ENCODE measurements at regions not wholly inside any gene's neighbourhood (a gene's known extent, or its start where the extent isn't known, plus 50 kb on each side); places are given as distances from the start of the nearest gene placed in this dataset.

DNA sequence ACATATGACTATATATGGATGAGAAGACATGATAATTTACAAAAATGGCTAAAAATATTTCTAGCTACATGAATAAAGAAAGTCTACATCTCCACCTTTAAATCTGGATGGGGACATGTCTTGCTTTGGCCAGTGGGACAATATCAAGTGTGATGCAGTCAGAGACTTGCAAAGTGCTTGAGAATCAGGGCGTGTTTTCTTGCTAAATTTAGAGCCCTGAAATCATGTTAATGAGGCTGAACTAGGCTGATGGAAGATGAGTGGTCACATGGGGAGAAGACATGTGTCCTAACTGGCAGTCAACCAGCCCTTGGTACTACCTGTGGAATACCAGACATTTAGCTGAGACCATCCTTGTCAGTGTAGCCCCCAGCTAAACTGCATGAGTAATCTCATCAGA is 278.5 kb upstream of the RGPD4 start:
- Histone ChIP-seq H3K27ac (ENCODE audit: low read length in 2 of 2) (no peak overlapping the region), H3K9me3 (ENCODE audit: control extremely low read depth in 1 of 3, control insufficient read depth in 2 of 3, insufficient read depth in 1 of 3, low read length in 2 of 3) (peaks cover 0 to 10% (median 0%) of the 10 kb centered on the region in 3 donors), H4K20me1 (ENCODE audit: control insufficient read depth, insufficient read depth, low read length, poor library complexity, severe bottlenecking) (no peaks in the 10 kb centered on the region), H3K4me3 (ENCODE audit: control extremely low read depth in 1 of 5, extremely low read depth in 1 of 5, insufficient read depth in 1 of 5, low read depth in 2 of 5, low read length in 4 of 5) (no peak overlapping the region), H3K4me1 (ENCODE audit: control insufficient read depth in 2 of 2, insufficient read depth in 2 of 2, low read length in 2 of 2) (no peaks in the 10 kb centered on the region), H3K4me2 (replicated peaks; ENCODE audit: low read depth, low read length, poor library complexity, severe bottlenecking) (no peak overlapping the region), H2AFZ (ENCODE audit: insufficient read depth, low read depth, low read length, poor library complexity, severe bottlenecking) (no peak overlapping the region), H3K36me3 (replicated peaks in 1 of 2; ENCODE audit: control extremely low read depth in 1 of 2, control insufficient read depth in 1 of 2, extremely low read depth in 1 of 2, insufficient read depth in 2 of 2, low read length in 1 of 2) (no peaks in the 10 kb centered on the region), H3K79me2 (ENCODE audit: control insufficient read depth, insufficient read depth, low read length) (no peaks in the 10 kb centered on the region), H3K9ac (ENCODE audit: low read length) (no peak overlapping the region), H3K27me3 (replicated peaks in 1 of 4; ENCODE audit: control extremely low read depth in 1 of 4, control insufficient read depth in 3 of 4, insufficient read depth in 4 of 4, low read length in 3 of 4) (no peaks in the 10 kb centered on the region)
- CTCF ChIA-PET = no interaction called here
- H3K4me1 Mint-ChIP-seq = no peaks in the 10 kb centered on the region
- no peaks in the 10 kb centered on the region for H3K27me3 Mint-ChIP-seq
- no peak overlapping the region for H3K4me3 Mint-ChIP-seq
- no peaks in the 10 kb centered on the region for H3K9me3 Mint-ChIP-seq (ENCODE audit: insufficient read depth)
- DNase-seq (no peak), ATAC-seq (ENCODE audit: low read depth) (no peak)
- WGBS (ENCODE audit: insufficient coverage) = 85% methylated on average over 1 of the region's 1 CpG
- POLR2A ChIA-PET = no interaction called here
- no peak for TF ChIP-seq EZH2 (IDR thresholded peaks at IDR 0.05; ENCODE audit: borderline replicate concordance, insufficient read depth, low read depth, low read length, poor library complexity, severe bottlenecking)
- no peak for TF ChIP-seq CTCF (IDR thresholded peaks at IDR 0.05)
- intact Hi-C loops (cut with micrococcal nuclease) = no loop called here
- H3K27ac Mint-ChIP-seq = no peak overlapping the region

DNA sequence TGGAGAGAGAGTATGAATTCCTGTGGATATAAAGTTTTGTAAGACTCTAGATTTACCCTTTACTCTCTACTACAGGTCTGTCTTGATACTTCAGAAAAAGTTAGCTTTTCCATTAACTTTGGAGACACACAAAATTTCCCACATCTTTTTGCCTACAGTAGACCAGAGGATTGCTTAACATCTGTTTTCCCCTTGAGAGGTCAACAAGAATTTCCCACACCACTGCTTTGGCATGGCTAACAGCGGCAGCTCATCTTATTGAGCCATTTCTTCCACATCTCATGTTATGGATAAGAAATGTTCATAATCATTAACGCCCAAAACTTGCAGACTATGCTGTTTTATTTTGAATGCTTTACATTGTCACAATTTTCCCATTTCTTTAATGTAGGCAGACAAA is 273.6 kb upstream of the RGPD4 start:
- no peak overlapping the region for H3K4me3 ChIP-seq (ENCODE audit: control extremely low read depth in 1 of 5, extremely low read depth in 1 of 5, insufficient read depth in 1 of 5, low read depth in 2 of 5, low read length in 4 of 5)
- Mint-ChIP-seq H3K27ac (no peak overlapping the region), H3K27me3 (no peaks in the 10 kb centered on the region), H3K9me3 (ENCODE audit: insufficient read depth) (peaks cover 7% of the 10 kb centered on the region), H3K4me1 (no peaks in the 10 kb centered on the region), H3K4me3 (no peak overlapping the region)
- H3K27ac ChIP-seq (ENCODE audit: low read length in 2 of 2) = no peak overlapping the region
- H3K79me2 ChIP-seq (ENCODE audit: control insufficient read depth, insufficient read depth, low read length) = no peaks in the 10 kb centered on the region
- H3K4me2 ChIP-seq (replicated peaks; ENCODE audit: low read depth, low read length, poor library complexity, severe bottlenecking) = no peak overlapping the region
- POLR2A ChIA-PET = no interaction called here
- CTCF ChIA-PET = no interaction called here
- no peaks in the 10 kb centered on the region for H4K20me1 ChIP-seq (ENCODE audit: control insufficient read depth, insufficient read depth, low read length, poor library complexity, severe bottlenecking)
- TF ChIP-seq CTCF (IDR thresholded peaks at IDR 0.05) (no peak), EZH2 (IDR thresholded peaks at IDR 0.05; ENCODE audit: borderline replicate concordance, insufficient read depth, low read depth, low read length, poor library complexity, severe bottlenecking) (no peak)
- no peak for DNase-seq
- H3K9ac ChIP-seq (ENCODE audit: low read length) = no peak overlapping the region
- H3K36me3 ChIP-seq (replicated peaks in 1 of 2; ENCODE audit: control extremely low read depth in 1 of 2, control insufficient read depth in 1 of 2, extremely low read depth in 1 of 2, insufficient read depth in 2 of 2, low read length in 1 of 2) = no peaks in the 10 kb centered on the region
- ATAC-seq (ENCODE audit: low read depth) = no peak
- H3K4me1 ChIP-seq (ENCODE audit: control insufficient read depth in 2 of 2, insufficient read depth in 2 of 2, low read length in 2 of 2) = no peaks in the 10 kb centered on the region
- no peak overlapping the region for H2AFZ ChIP-seq (ENCODE audit: insufficient read depth, low read depth, low read length, poor library complexity, severe bottlenecking)
- intact Hi-C loops (cut with micrococcal nuclease) = no loop called here
- H3K27me3 ChIP-seq (replicated peaks in 1 of 4; ENCODE audit: control extremely low read depth in 1 of 4, control insufficient read depth in 3 of 4, insufficient read depth in 4 of 4, low read length in 3 of 4) = no peaks in the 10 kb centered on the region
- H3K9me3 ChIP-seq (ENCODE audit: control extremely low read depth in 1 of 3, control insufficient read depth in 2 of 3, insufficient read depth in 1 of 3, low read length in 2 of 3) = peaks cover 0 to 20% (median 15%) of the 10 kb centered on the region in 3 donors
- no CpG with 5 or more reads among the region's 2 CpGs for WGBS (ENCODE audit: insufficient coverage)

Measured in B cell (primary cell).